Erythroblast (primary cell): ENCODE measurements at regions not wholly inside any gene's neighbourhood (a gene's known extent, or its start where the extent isn't known, plus 50 kb on each side); places are given as distances from the start of the nearest gene placed in this dataset.

Source experiments
- GATA1 ChIP-seq: IDR thresholded peaks from 2 replicates; pipeline ENCODE4 v1.6.1; 2011; ENCODE audit warnings: low read depth, mild to moderate bottlenecking, control low read depth, low read length, moderate library complexity
- POLR2A ChIP-seq: IDR thresholded peaks from 2 replicates; pipeline ENCODE4 v1.6.1; 2011; ENCODE audit warnings: mild to moderate bottlenecking, low read length

- no peak for TF ChIP-seq POLR2A
- TF ChIP-seq GATA1: no peak
Observed at GRCh38 chr2:129439406-129440302, 539.8 kb upstream of the RAB6C start.
